NCI-H82 (cell line): ENCODE measurements at regions not wholly inside any gene's neighbourhood (a gene's known extent, or its start where the extent isn't known, plus 50 kb on each side); places are given as distances from the start of the nearest gene placed in this dataset.
"Not testable (repeated sequence)": the region's sequence is repeated elsewhere in the genome, so short reads cannot be mapped to it uniquely, and the experiment has no call there.

Source experiments
- DNase-seq: peaks from one replicate; lab custom pipeline; 2025; lab: John Stamatoyannopoulos, UW

GRCh38 chr7:76971201-76971600, 61.0 kb downstream of the SPDYE17 start:
- not testable (repeated sequence) for DNase-seq

GRCh38 chr7:76969892-76970291, 62.3 kb downstream of the SPDYE17 start:
- not testable (repeated sequence) for DNase-seq

GRCh38 chr7:76965731-76966548, 66.2 kb downstream of the SPDYE17 start:
- not testable (repeated sequence) for DNase-seq

- DNase-seq: not testable (repeated sequence)
Measured at GRCh38 chr7:76964050-76964449, 68.1 kb downstream of the SPDYE17 start.

DNA sequence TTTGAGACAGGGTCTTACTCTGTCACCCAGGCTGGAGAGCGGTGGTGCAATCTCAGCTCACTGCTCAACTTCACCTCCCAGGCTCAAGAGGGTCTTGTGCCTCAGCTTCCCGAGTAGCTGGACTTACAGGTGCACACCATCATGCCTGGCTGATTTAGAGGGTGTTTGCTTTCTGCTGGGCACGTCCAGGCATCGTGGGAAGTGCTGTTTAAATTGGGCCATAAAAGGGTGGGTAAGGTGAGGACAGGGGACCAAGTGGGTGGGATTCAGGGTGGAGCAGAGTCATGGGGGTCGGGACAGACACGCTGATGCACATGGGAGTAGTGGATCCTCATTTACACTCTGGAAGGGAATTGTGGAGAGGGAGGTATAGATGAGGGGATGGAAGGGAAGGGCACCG, 69.1 kb downstream of the SPDYE17 start:
- DNase-seq: not testable (repeated sequence)

- DNase-seq: not testable (repeated sequence)
Measured at GRCh38 chr7:76960400-76960986, 71.7 kb downstream of the SPDYE17 start.

- DNase-seq: not testable (repeated sequence)
Measured at GRCh38 chr7:76959573-76960399, 72.4 kb downstream of the SPDYE17 start.

GRCh38 chr7:76956531-76956930, 75.6 kb downstream of the SPDYE17 start:
- DNase-seq: not testable (repeated sequence)

- DNase-seq: not testable (repeated sequence)
Measured at GRCh38 chr7:76955124-76955523, 77.0 kb downstream of the SPDYE17 start.

DNA sequence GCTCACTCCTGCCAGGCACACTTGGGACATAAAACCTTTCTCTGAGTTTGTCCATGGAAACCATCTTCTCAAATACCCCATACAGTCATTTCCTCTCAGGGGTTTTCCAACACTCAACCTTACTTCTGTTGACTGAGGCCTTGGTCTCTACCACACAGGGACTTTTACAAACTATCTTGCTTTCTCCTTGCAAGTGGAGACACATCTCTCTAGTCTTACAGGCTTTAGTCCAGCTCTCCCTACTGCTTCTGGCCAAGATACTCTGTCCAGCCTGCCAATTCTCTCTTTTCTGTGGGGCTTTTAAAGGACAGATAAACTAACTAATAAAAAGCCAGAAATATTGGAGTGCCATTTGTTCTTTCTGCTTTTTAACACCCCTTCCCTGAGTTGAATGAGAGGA, 87.6 kb downstream of the SPDYE17 start:
- not testable (repeated sequence) for DNase-seq

DNA sequence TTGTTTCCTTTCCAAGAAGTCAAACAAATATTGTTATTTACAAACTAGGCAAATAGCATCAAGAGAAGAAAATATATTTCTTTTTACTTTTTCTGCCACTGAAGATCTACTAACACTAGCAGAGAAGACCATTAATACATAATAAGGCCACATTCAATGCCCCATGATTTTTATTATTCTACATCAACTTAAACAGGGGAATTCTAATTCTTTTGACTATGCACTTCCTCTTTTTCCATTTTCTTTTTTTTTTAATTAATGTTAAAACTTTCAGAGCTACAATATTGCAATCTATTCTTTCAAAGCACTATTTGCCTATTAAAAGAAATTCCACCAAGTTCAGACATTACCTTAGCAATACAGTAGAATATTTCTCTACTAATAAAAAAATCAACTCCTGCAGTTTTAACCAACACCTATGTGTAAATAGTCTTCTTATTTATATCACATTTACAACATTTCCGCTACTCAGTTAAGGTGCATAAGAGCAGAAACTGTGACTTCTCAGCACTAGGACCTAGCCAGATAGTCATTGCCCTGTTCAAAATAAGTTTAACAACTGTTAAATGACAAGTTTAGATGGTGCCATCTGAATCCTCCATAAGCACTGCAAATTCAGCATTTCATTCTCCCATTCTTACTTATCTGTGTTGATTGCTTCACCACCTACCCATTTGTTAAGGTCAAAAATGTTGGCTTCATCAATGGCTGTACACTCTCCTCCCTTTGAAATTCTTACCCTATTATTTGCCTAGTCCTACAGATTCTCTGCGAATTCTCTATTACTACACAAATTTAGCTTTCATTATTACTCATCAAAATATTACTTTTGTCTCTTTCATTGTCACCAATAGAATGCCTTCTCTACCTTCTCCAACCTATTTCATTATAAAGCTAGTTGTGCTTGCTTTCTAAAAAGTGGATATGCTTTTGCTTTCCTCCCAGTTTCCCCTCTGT, 90.1 kb downstream of the SPDYE17 start:
- not testable (repeated sequence) for DNase-seq

DNA sequence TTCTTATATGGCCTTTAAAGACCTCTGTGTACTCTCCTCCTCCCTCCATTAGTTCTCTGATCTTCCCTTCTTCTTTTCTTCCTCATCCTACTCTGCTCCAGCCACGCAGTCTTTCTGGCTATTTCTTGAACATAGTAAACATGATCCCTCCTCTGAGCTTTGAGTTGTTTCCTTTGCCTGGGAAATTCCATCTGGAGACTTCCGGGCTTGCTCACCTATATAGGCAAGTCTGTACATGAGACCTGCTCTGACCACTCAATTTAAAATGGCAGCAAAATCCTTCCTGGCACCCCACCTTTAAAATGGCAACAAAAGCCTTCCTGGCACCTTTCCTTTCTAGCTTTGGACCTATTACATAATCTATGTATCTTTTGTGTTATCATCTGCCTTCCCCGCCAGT, 94.4 kb downstream of the SPDYE17 start:
- not testable (repeated sequence) for DNase-seq

GRCh38 chr7:76937330-76937729, 94.8 kb downstream of the SPDYE17 start:
- DNase-seq: not testable (repeated sequence)

DNA sequence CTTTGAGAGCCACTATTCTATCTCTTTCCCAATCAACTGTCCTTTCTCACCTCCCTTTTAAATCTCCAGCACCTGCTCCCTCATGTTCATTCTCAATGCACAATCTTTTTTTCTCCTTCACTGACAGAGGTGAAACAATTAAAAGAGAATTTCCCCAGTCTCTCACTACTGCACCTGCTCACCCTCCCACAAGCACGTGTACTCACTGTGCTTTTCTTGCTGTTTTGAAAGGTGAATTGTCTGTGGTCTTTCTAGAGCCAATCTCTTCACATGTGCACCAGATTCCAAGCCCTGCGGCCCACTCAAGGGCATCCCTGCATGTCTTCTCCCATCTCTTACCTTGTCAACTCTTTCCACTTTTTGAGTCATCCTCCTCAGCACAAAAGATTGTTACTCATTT, 95.8 kb downstream of the SPDYE17 start:
- DNase-seq: not testable (repeated sequence)

- peak; percentile 3 for DNase-seq
Measured at GRCh38 chr7:76934711-76935110, 97.5 kb downstream of the SPDYE17 start.

GRCh38 chr7:76932957-76933356, 99.2 kb downstream of the SPDYE17 start:
- DNase-seq: not testable (repeated sequence)

DNA sequence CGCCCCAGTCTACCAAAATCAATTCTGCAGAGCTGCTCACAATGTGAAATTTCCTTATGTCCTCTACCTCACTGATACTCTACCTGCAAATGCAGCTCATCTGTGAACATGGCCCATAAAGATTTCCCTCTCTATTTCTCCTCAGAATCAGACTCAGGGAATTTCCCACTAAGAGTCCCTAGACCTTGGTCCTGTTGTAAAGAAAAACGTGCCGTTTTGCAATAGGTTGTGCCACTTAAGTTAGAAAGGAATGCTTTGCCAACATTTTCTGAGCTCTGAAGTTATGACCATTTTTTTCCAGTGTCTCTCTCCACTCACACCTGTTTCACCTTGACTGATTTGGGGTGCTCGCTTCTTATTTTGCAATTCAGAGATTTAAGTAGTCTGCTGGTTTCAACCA, 100.7 kb downstream of the SPDYE17 start:
- DNase-seq: not testable (repeated sequence)

- DNase-seq: not testable (repeated sequence)
Measured at GRCh38 chr7:76930416-76930815, 101.7 kb downstream of the SPDYE17 start.

GRCh38 chr7:76928751-76929150, 103.4 kb downstream of the SPDYE17 start:
- not testable (repeated sequence) for DNase-seq

GRCh38 chr7:76927741-76928393, 104.3 kb downstream of the SPDYE17 start:
- not testable (repeated sequence) for DNase-seq

- DNase-seq: not testable (repeated sequence)
Measured at GRCh38 chr7:76926416-76926815, 105.7 kb downstream of the SPDYE17 start.
